GM21737 (cell line): ENCODE measurements at regions not wholly inside any gene's neighbourhood (a gene's known extent, or its start where the extent isn't known, plus 50 kb on each side); places are given as distances from the start of the nearest gene placed in this dataset.

Source experiments
- ATAC-seq: cut with Tn5 transposase; IDR thresholded peaks from one replicate; pipeline ENCODE4 v1.9.1; 2021; ENCODE audit warnings: mild to moderate bottlenecking, moderate library complexity; ENCODE audit not compliant: unreplicated experiment

- no peak for ATAC-seq
Observed at GRCh38 chr1:57686306-57686705, 262.4 kb upstream of the DAB1 start.

GRCh38 chr1:57683037-57683942 is 259.4 kb upstream of the DAB1 start:
- ATAC-seq, result no peak

DNA sequence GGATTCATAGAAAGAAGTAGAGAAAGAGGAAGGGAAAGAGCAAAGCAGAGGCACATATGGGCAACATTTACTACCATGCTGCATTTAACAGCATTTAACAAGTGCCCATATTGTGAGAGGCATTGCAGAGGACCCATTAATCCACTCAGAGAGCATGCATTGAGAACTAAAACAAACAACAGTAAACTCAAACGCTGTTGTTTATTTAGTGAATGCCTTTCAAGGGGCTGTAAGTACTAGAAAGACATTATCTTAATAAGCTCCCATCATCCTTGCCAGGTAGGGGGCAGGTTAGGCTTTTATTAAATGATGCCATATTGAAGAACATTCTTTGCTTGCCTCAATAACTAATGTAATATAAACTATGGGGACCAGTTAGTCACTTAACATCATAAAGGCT is 254.3 kb upstream of the DAB1 start:
- no peak for ATAC-seq

DNA sequence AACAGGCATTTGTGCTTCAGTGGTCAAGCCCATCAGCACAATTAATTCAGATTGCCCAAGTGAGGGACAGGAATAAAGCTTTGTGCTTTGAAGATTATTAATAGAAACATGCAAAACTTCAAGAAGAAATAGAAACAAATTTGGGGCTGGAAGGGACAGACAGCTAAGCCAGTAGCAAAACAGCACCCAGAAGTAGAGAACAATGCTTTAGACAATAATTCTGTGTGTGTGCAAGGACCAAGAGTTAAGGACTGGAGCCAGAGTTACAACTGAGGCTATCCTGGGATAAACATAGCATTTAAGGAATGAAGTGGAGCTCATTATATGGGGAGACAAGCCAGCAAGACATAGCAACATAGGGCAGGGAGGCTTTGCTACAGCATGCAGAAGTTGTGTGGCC is 251.9 kb upstream of the DAB1 start:
- no peak for ATAC-seq

GRCh38 chr1:57674801-57675200 is 250.9 kb upstream of the DAB1 start:
- no peak for ATAC-seq

- ATAC-seq, result no peak
Observed at GRCh38 chr1:57672346-57673140, 248.7 kb upstream of the DAB1 start.

DNA sequence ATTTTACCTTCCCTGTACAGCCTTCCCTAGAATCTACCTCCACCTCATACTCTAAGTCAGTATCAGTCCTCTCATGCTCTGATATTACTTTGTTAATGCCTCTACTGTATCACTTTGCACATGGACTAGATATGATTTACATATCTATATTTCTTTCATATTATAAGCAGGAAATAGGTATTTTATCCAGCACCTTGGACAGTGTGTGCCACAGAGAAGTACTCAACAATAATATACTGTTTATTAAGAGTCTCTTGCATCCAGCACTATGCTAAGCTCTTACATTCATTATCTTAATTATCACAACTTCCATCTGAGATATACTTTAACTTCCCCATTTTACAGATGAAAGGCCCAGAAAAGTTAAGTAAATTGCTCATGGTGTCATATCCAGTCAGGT is 247.9 kb upstream of the DAB1 start:
- no peak for ATAC-seq

- no peak for ATAC-seq
Observed at GRCh38 chr1:57659804-57660203, 235.9 kb upstream of the DAB1 start.

GRCh38 chr1:57655161-57655560 is 231.3 kb upstream of the DAB1 start:
- no peak for ATAC-seq

DNA sequence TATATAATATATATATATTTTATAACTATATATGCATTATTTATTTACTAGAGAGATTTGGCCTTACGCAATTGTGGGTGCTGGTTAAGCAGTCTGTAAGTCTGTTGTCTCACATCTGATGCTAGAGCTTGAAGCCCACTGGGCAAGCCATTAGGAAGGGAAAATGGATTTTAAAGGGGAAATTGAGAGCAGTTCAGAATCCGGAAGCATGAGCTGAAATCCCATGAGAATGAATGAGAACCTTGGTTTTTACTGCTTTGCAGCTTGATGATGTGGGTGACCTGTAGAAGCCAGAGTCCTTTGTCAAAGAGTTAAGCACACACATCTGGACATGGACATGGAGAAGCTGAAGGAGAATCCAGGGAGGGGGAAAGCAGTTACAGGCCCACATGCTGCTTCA is 220.8 kb upstream of the DAB1 start:
- ATAC-seq, result no peak

- ATAC-seq, result no peak
Observed at GRCh38 chr1:57638239-57638638, 214.4 kb upstream of the DAB1 start.

DNA sequence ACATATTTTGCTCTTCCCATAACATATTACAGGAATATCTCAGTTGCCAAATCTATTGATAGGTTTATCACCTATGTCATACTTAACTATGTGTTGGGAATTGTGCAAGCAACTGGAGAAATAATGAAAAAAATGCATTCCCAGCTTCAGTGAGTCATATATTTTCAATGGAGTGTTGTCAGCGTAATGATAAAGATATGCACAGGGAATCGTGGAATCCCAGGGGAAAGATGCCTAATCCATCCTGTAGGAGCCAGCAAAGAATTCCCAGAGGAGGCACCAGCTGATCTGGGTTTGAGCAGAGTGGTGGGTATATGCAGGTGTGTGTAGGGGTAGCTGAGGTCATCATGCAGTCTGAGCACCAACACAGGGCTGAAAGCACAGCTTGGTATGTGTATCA is 213.3 kb upstream of the DAB1 start:
- ATAC-seq, result no peak

DNA sequence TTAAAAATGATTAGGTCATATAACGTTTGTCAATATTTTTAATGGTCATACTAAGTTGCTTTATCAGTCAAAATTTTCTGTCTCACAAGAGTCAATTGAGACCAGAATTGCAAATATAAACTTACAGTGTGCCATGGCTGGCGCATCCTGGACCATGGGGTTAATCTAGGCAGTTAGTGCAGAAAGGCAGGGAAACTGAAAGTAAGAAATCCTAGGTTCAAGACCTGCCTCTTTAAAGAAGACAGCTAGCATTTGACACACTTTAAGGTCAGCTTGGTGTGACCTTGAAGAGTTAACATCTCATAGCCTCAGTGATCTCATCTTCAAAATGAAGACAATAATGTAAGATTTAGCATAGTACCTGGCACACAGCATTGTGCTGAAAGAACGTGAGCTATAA is 210.0 kb upstream of the DAB1 start:
- ATAC-seq, result no peak

- no peak for ATAC-seq
Observed at GRCh38 chr1:57633056-57633455, 209.2 kb upstream of the DAB1 start.

GRCh38 chr1:57632401-57632800 is 208.5 kb upstream of the DAB1 start:
- ATAC-seq, result no peak

- ATAC-seq, result no peak
Observed at GRCh38 chr1:57627612-57628011, 203.8 kb upstream of the DAB1 start.

DNA sequence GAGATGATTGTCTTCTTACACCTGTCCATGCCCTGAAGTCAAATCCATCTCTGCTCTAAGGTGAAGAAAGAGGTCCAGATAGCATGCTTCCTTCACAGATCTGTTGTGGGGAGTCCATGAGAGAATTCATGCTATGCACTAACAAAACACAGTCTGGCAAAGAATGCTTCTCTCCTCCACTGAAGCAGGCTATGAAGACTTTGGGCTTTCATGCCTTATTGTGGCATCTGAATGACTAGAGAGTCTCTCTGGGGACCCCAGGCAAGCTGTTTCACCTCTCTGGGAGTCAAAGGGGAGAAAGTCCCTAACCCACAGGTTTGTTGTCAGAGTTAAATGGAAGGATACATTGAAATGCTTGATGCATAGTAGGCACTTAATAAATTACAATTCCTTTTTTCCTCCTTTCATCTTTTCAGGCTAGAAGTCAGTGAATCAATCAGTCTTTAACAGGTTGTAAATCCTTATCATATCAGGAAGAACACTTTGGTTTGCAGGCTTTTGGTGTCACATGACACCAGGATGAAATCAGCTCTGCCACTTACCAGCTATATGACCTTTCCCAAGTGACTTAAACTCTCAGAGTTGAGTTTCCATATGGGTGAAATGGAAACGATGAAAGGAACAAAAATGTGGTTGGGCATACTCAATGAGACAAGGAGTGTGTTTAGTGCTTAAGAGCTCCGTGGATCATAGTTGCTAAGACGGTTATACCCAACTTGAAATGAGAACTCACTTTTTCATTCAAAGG is 200.1 kb upstream of the DAB1 start:
- ATAC-seq, result no peak

DNA sequence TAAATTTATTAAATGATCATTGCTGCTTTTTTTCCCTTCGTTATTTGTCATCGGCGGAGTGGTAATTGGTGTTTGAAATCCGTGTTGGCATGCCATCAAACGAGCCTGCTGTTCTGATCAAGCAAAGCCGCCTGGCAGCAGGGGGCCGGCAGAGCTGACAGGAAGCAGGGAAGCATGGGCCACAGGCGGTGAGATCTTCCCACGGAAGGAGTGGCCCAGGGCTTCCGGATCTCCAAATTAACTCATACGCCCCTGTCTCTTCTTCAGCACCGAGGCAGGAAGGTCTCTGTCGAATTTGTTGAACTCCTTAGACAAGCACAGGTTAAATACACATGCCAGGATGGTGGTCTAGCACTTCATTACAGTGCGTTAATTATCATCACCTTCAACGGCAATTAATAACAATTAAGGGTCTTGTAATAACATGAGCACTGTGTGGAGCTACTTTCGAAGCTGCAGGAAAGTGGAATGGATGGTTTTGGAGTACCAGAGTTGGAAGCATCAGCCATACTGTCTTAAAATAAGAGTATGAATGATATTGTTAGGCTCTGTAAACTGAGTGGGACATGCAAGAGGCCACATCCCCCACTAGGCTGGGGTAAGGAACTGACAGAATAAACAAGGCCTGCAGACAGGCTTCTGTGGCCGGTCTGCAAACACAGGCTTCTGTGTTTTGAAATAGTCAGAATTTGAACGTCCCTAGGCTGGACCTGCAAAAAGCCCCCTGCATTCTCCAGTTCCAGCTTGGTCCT is 199.4 kb upstream of the DAB1 start:
- ATAC-seq, result no peak

DNA sequence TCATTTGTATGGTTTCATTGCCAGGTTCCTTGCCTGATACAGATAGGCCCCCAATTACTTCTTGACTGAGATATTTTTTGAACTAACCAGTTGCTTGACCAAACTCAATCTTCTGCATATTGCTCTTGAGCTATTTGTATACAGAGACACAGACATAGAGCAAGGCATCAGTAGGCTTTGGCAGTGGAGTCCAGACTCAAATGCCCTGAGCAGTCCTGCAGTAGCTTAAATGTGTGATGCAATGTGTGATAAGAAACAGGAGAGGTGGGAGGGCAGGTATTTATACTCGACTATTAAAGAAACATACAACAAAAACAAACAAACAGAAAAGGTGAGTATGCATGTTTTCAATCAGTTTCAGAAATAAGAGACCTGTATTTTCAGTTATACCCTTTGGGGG is 197.9 kb upstream of the DAB1 start:
- ATAC-seq, result no peak

DNA sequence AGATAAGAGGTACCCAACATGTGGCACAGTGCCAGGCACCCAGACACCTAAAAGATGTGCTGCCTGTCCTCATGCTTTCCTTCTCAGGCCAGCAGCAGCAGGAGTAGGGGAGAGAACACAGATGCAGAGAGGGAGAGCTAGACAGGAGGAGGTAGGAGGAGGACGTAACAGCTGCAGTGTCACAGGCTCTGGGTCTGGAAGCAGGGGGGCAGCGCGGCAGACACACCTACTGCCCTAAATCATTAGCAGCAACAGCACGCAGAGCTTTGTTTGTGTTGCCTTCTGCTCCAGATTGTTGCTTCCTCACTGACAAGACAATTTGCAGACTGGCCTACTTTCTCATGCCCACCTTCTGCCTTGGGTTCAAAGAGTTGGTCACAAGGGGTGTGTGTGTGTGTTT is 196.7 kb upstream of the DAB1 start:
- no peak for ATAC-seq

GRCh38 chr1:57616921-57617320 is 193.1 kb upstream of the DAB1 start:
- no peak for ATAC-seq
